Nephron (organoid): ENCODE measurements at regions not wholly inside any gene's neighbourhood (a gene's known extent, or its start where the extent isn't known, plus 50 kb on each side); places are given as distances from the start of the nearest gene placed in this dataset.
A peak's percentile ranks its signal among the peaks of the same experiment; 100 is the strongest.
"Not testable (repeated sequence)": the region's sequence is repeated elsewhere in the genome, so short reads cannot be mapped to it uniquely, and the experiment has no call there.

Experiments
- H3K27ac Mint-ChIP-seq, 3 experiments: 2 replicates each; pipeline ENCODE4 v1.8.0; 2020; ENCODE audit warnings: mixed read lengths in 3 of 3, mild to moderate bottlenecking in 2 of 3, moderate library complexity in 1 of 3
- H3K27me3 Mint-ChIP-seq: 2 replicates; pipeline ENCODE4 v1.8.0; 2021; ENCODE audit warnings: low read depth, mild to moderate bottlenecking, moderate library complexity, mixed read lengths
- H3K36me3 Mint-ChIP-seq: 2 replicates; pipeline ENCODE4 v1.8.0; 2020; ENCODE audit warnings: low read depth, mixed read lengths
- H3K4me1 Mint-ChIP-seq: 2 replicates; pipeline ENCODE4 v1.8.0; 2020; ENCODE audit warnings: mixed read lengths
- H3K4me3 Mint-ChIP-seq, 3 experiments: 2 replicates each; pipeline ENCODE4 v1.8.0; 2020; ENCODE audit warnings: mild to moderate bottlenecking in 3 of 3, mixed read lengths in 3 of 3, moderate library complexity in 2 of 3
- H3K9me3 Mint-ChIP-seq: 2 replicates; pipeline ENCODE4 v1.8.0; 2020; ENCODE audit warnings: mixed read lengths
- CTCF ChIP-seq, 3 experiments: fragments of 200-600 bp; sonication (generic); IDR thresholded peaks; one replicate each; pipeline ENCODE4 v1.5.0; 2021; ENCODE audit warnings: antibody characterized with exemption in 3 of 3; ENCODE audit not compliant: unreplicated experiment in 3 of 3

- no peak overlapping the region for H3K27ac Mint-ChIP-seq
- peak; percentile 72 to 83 (median 75) for TF ChIP-seq CTCF (IDR thresholded peaks at IDR 0.05; ENCODE audit: unreplicated experiment in 3 of 3)
- no peaks in the 10 kb centered on the region for H3K36me3 Mint-ChIP-seq
- H3K4me3 Mint-ChIP-seq: no peak overlapping the region
- H3K9me3 Mint-ChIP-seq: no peaks in the 10 kb centered on the region
- peaks cover 8% of the 10 kb centered on the region for H3K27me3 Mint-ChIP-seq
- H3K4me1 Mint-ChIP-seq: peaks cover 10% of the 10 kb centered on the region
These were observed 123.7 kb downstream of the MPP7 start for GRCh38 chr10:28179006-28179742.

- Mint-ChIP-seq H3K27ac (no peak overlapping the region), H3K4me3 (no peak overlapping the region), H3K9me3 (no peaks in the 10 kb centered on the region), H3K36me3 (no peaks in the 10 kb centered on the region), H3K27me3 (peaks cover 13% of the 10 kb centered on the region), H3K4me1 (peaks cover 10% of the 10 kb centered on the region)
- no peak for TF ChIP-seq CTCF (IDR thresholded peaks at IDR 0.05; ENCODE audit: unreplicated experiment in 3 of 3)
These were observed 124.8 kb downstream of the MPP7 start for GRCh38 chr10:28177944-28178637.

- not testable (repeated sequence) for H3K36me3 Mint-ChIP-seq, H3K27me3 Mint-ChIP-seq, H3K27ac Mint-ChIP-seq, H3K9me3 Mint-ChIP-seq, H3K4me3 Mint-ChIP-seq, H3K4me1 Mint-ChIP-seq
These were observed 126.4 kb downstream of the MPP7 start for GRCh38 chr10:28176498-28176897.

- peaks cover 4% of the 10 kb centered on the region for H3K27me3 Mint-ChIP-seq
- H3K9me3 Mint-ChIP-seq: peaks cover 9% of the 10 kb centered on the region
- H3K36me3 Mint-ChIP-seq: peaks cover 3% of the 10 kb centered on the region
- no peak overlapping the region for H3K4me3 Mint-ChIP-seq
- no peak for TF ChIP-seq CTCF (IDR thresholded peaks at IDR 0.05; ENCODE audit: unreplicated experiment in 3 of 3)
- H3K4me1 Mint-ChIP-seq: no peaks in the 10 kb centered on the region
- no peak overlapping the region for H3K27ac Mint-ChIP-seq
These were observed 130.6 kb downstream of the MPP7 start for GRCh38 chr10:28172223-28172610.

- Mint-ChIP-seq H3K27me3 (peaks cover 4% of the 10 kb centered on the region), H3K4me3 (no peak overlapping the region), H3K36me3 (peaks cover 3% of the 10 kb centered on the region), H3K9me3 (peaks cover 9% of the 10 kb centered on the region), H3K27ac (no peak overlapping the region), H3K4me1 (no peaks in the 10 kb centered on the region)
- no peak for TF ChIP-seq CTCF (IDR thresholded peaks at IDR 0.05; ENCODE audit: unreplicated experiment in 3 of 3)
These were observed 131.2 kb downstream of the MPP7 start for GRCh38 chr10:28171468-28172222.

DNA sequence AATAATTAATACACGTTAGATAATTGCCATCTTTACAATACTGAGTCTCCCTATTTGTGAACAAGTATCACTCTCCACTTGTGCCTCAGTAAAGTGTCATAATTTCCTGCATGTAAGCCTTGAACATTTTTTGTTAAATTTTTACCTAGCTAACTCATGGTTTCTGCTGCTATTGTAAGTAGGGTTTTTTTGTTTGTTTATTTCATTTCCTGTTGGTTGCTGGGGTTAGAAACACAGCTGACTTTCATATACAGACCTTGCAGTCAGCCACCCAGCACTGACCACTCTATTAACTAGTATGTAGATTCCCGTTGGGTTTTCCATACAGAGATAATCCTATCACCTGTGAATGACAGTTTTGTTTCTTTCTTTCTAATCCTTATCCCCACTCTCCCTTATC, 133.3 kb downstream of the MPP7 start:
- no peaks in the 10 kb centered on the region for H3K4me1 Mint-ChIP-seq
- H3K27ac Mint-ChIP-seq: no peak overlapping the region
- H3K4me3 Mint-ChIP-seq: no peak overlapping the region
- H3K27me3 Mint-ChIP-seq: peaks cover 4% of the 10 kb centered on the region
- H3K9me3 Mint-ChIP-seq: peaks cover 9% of the 10 kb centered on the region
- TF ChIP-seq CTCF (IDR thresholded peaks at IDR 0.05; ENCODE audit: unreplicated experiment in 3 of 3): no peak
- peaks cover 3% of the 10 kb centered on the region for H3K36me3 Mint-ChIP-seq
